TTC549 (cell line): ENCODE measurements at regions not wholly inside any gene's neighbourhood (a gene's known extent, or its start where the extent isn't known, plus 50 kb on each side); places are given as distances from the start of the nearest gene placed in this dataset.
"Not testable (repeated sequence)": the region's sequence is repeated elsewhere in the genome, so short reads cannot be mapped to it uniquely, and the experiment has no call there.

ENCODE experiments used
- FAIRE-seq: peaks from 2 replicates; lab custom pipeline; 2012; peaks lifted over from hg19 to GRCh38; lab: Jason Lieb, UNC

- no peak for FAIRE-seq
These were observed 105.6 kb upstream of the PLXNA2 start for GRCh38 chr1:208349694-208350330.

- peak; percentile 53 for FAIRE-seq
These were observed 106.6 kb upstream of the PLXNA2 start for GRCh38 chr1:208350815-208351214.

- FAIRE-seq: no peak
These were observed 107.7 kb upstream of the PLXNA2 start for GRCh38 chr1:208351838-208352237.

GRCh38 chr1:208353797-208354196 lies 109.6 kb upstream of the PLXNA2 start:
- not testable (repeated sequence) for FAIRE-seq

GRCh38 chr1:208357644-208358507 lies 113.7 kb upstream of the PLXNA2 start:
- no peak for FAIRE-seq

- no peak for FAIRE-seq
These were observed 114.5 kb upstream of the PLXNA2 start for GRCh38 chr1:208358651-208359050.

GRCh38 chr1:208362011-208362410 lies 117.8 kb upstream of the PLXNA2 start:
- no peak for FAIRE-seq

GRCh38 chr1:208366559-208366958 lies 122.4 kb upstream of the PLXNA2 start:
- FAIRE-seq: no peak

GRCh38 chr1:208369045-208369444 lies 124.9 kb upstream of the PLXNA2 start:
- no peak for FAIRE-seq

GRCh38 chr1:208369658-208370057 lies 125.5 kb upstream of the PLXNA2 start:
- no peak for FAIRE-seq

GRCh38 chr1:208374391-208374941 lies 130.3 kb upstream of the PLXNA2 start:
- no peak for FAIRE-seq

- FAIRE-seq: no peak
These were observed 137.3 kb upstream of the PLXNA2 start for GRCh38 chr1:208381481-208381880.

- no peak for FAIRE-seq
These were observed 144.0 kb upstream of the PLXNA2 start for GRCh38 chr1:208387908-208388811.

GRCh38 chr1:208393416-208393815 lies 149.2 kb upstream of the PLXNA2 start:
- no peak for FAIRE-seq

GRCh38 chr1:208393826-208394225 lies 149.6 kb upstream of the PLXNA2 start:
- FAIRE-seq: no peak

- FAIRE-seq: no peak
These were observed 153.1 kb upstream of the PLXNA2 start for GRCh38 chr1:208397286-208397685.

- FAIRE-seq: peak; percentile 52
These were observed 160.8 kb upstream of the PLXNA2 start for GRCh38 chr1:208405014-208405413.

- FAIRE-seq: no peak
These were observed 165.0 kb upstream of the PLXNA2 start for GRCh38 chr1:208409176-208409575.

GRCh38 chr1:208410409-208410808 lies 166.2 kb upstream of the PLXNA2 start:
- no peak for FAIRE-seq

- no peak for FAIRE-seq
These were observed 168.8 kb upstream of the PLXNA2 start for GRCh38 chr1:208413006-208413405.

- no peak for FAIRE-seq
These were observed 174.5 kb upstream of the PLXNA2 start for GRCh38 chr1:208418667-208419066.

GRCh38 chr1:208419746-208420420 lies 175.7 kb upstream of the PLXNA2 start:
- no peak for FAIRE-seq
